RWPE1 (cell line): ENCODE measurements at regions not wholly inside any gene's neighbourhood (a gene's known extent, or its start where the extent isn't known, plus 50 kb on each side); places are given as distances from the start of the nearest gene placed in this dataset.

ENCODE experiments used
- CTCF ChIA-PET: fragments of 350-600 bp; sonication (Branson Sonifier 250); formaldehyde crosslinking; extraction: SDS; loops from one replicate; lab custom pipeline; 2021; lab: Yijun Ruan, JAX
- POLR2A ChIA-PET: fragments of 400-600 bp; formaldehyde crosslinking; extraction: SDS; loops from one replicate; lab custom pipeline; 2020; ENCODE audit warnings: antibody characterized with exemption; ENCODE audit not compliant: low non-redundant PET; lab: Yijun Ruan, JAX
- DNase-seq: peaks from one replicate; pipeline ENCODE4 v3.0.0; 2012; ENCODE audit warnings: low spot score
- H3K27ac ChIP-seq: fragments of 450-650 bp; 2 replicates; pipeline ENCODE4 v1.5.1; 2017
- TF ChIP-seq, protein P1 (sequence below): fragments of 450-650 bp; conservative IDR thresholded peaks from 2 replicates; pipeline ENCODE4 v1.5.1; 2017; ENCODE audit warnings: low read depth, mild to moderate bottlenecking

DNA sequence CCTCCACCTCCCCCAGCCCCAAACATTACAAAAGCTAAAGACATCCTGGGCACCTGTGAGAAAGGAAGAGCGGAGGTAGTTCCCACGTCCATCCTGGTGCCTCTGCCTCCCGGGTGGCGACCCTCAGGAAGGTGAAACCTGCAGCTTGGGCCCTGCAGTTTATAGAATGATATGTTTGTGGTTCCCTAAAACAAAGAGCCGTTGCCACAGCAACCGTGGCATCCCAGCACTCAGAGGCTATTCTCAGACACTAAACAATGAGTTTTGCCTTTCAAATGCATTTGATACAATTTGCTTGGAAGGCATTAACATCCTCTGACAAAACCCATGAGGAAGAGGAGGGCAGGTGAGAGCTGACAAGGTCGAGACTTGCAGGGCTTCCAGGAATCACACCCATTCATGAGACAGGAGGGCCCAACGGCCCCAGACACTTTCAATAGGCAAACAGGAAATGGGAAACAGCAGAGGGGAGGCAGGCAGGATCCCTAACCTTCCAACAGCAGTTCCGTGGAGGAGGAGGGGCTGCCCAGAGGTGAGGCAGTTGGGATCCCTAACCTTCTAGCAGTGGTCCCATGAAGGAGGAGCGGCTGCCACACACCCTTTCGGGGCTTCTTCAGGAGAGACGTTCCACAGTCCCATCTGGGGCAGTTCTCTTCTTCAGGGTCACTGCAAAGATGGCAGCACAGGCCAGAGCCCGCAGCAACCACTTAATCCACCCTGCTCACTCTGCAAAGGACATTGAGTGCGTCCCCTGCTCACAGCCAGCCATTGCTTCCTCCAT, 379.2 kb downstream of the SHANK2 start:
- H3K27ac ChIP-seq: no peak overlapping the region
- DNase-seq: no peak
- TF ChIP-seq, protein P1, sequence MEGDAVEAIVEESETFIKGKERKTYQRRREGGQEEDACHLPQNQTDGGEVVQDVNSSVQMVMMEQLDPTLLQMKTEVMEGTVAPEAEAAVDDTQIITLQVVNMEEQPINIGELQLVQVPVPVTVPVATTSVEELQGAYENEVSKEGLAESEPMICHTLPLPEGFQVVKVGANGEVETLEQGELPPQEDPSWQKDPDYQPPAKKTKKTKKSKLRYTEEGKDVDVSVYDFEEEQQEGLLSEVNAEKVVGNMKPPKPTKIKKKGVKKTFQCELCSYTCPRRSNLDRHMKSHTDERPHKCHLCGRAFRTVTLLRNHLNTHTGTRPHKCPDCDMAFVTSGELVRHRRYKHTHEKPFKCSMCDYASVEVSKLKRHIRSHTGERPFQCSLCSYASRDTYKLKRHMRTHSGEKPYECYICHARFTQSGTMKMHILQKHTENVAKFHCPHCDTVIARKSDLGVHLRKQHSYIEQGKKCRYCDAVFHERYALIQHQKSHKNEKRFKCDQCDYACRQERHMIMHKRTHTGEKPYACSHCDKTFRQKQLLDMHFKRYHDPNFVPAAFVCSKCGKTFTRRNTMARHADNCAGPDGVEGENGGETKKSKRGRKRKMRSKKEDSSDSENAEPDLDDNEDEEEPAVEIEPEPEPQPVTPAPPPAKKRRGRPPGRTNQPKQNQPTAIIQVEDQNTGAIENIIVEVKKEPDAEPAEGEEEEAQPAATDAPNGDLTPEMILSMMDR: no peak
- POLR2A ChIA-PET: no interaction called here
- CTCF ChIA-PET: no interaction called here

DNA sequence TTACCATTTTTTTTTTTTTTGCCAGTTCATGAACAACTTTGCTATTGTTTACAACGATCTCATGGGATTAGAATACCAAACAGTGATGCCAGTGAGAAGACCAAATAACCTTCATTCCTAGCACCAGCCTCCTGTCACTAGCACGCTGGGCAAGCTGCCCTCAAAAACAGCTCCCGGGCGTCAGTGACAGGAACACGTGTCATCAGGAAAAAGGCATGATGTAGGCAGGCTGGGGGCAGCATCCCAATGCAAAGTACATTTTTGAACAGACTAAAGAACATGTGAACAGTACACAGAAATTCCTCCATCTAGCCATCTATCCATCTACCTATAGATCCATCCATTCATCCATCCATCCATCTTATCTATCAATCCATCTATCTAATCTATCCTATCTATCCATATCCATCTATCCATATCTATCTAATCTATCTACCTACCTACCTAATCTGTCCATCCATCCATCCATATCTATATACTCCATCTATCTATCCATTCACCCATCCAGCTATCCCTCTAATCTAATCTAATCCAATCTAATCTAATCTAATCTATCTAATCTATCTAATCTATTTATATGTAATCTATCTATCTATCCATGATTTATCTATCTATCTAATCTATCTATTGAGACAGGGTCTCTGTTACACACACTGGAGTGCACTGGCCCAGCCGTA, 378.5 kb downstream of the SHANK2 start:
- no peak overlapping the region for H3K27ac ChIP-seq
- TF ChIP-seq, protein P1: no peak
- ChIA-PET CTCF (no interaction called here), POLR2A (no interaction called here)
- DNase-seq: no peak

DNA sequence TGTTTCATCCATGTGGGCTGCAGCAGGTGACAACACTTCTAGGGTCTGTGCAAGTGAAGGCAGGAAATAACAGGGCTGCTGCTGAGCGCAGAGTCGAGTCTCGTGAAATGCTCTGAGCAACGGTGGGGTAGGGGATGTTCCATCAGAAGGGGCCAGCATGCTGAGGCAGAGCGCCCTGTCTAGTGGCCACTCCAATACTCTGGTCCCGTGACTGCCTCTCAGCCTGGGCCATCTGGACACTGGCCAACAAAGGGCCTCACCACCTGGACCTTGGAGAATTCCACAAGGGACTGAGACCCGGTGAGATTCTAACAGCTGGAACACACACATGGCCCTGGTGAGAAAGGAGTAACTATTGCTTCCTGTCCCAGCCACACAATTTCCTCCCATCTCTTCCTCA, 375.7 kb downstream of the SHANK2 start:
- DNase-seq: no peak
- TF ChIP-seq, protein P1: no peak
- ChIA-PET POLR2A (no interaction called here), CTCF (no interaction called here)
- no peak overlapping the region for H3K27ac ChIP-seq

DNA sequence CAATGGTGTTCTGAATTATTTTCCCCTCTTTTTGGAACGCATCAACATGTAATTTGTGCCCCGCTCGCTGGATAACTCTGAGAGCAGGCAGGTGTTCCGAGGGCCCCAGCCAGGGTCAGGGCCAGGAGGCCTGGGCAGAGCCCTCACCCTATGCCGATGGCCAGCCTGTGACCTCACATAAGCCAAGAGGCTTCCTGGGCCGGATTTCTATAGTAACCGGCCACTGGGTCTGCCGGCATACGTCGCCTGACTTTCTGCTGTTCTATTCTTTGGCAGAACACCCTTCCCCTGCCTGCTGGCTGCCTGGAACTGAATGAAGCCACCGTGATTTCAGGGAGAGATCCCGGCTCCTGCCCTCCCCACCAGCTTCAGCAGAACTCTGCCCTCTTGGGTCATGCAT, 375.2 kb downstream of the SHANK2 start:
- TF ChIP-seq, protein P1: no peak
- DNase-seq: no peak
- POLR2A ChIA-PET: no interaction called here
- CTCF ChIA-PET: no interaction called here
- H3K27ac ChIP-seq: no peak overlapping the region

DNA sequence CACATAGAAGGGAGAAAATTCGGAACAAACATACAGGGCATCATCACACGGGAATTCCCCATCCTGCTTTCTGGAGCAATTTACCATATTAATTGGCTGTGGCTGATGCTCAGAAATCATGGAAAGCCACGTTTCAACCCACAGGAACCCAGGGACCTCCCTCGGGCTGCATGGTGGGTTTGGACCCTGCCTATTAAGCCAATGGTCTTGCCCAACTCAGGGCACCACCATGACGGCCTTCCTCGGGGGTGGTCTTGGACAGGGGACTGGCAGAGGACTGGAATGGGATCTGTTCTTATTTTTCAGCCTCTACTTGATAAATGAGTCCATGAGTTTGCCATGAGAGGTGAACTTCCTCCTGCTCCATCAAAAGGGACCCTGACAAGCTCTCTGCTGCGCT, 374.0 kb downstream of the SHANK2 start:
- ChIA-PET CTCF (no interaction called here), POLR2A (no interaction called here)
- TF ChIP-seq, protein P1: no peak
- H3K27ac ChIP-seq: no peak overlapping the region
- DNase-seq: no peak

DNA sequence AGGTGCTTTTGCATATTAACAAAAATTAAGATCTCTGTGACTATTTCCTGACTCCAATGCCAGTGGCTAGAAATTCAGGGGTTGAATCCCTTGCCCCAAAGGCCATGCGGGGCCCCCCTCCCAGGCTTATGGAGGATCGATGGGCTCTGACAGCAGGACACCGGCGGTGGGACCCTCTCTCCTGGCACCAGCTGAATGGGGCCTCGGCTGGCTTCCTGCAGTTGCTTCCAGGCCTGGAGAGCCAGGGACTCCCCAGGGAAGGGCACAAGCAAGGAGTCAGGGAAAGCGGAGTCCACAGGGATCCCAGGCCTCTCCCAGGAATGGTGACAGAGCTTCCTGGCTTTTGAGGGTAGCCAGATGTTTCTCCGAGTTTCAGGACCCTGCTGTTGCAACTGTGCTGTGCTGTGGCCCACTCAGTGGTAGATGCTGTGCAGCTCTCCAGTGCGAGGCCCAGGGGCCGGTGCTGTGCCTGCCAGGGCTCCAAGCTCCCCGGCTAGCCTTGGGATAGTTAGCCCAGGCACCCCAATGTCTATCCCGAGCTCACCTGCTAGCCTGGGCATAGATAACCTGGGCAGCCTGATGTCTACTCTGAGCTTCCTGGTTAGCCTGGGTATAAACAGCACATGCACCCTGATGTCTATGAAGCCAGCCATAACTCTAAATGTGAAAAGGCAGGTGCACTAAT, 372.6 kb downstream of the SHANK2 start:
- CTCF ChIA-PET: no interaction called here
- no peak for DNase-seq
- POLR2A ChIA-PET: no interaction called here
- TF ChIP-seq, protein P1: no peak
- no peak overlapping the region for H3K27ac ChIP-seq
